ENCODE measurements at regions not wholly inside any gene's neighbourhood (a gene's known extent, or its start where the extent isn't known, plus 50 kb on each side); places are given as distances from the start of the nearest gene placed in this dataset.

GRCh38 chr11:81647374-81647773, 1086.3 kb downstream of the FAM181B start:
- no peak for TF ChIP-seq CTCF (IDR thresholded peaks at IDR 0.05; ENCODE audit: low read length)
- no peak for TF ChIP-seq EZH2 (IDR thresholded peaks at IDR 0.05; ENCODE audit: borderline replicate concordance, low read length)

Data from OCI-LY1 (cell line).